GM18867 (cell line): ENCODE measurements at regions not wholly inside any gene's neighbourhood (a gene's known extent, or its start where the extent isn't known, plus 50 kb on each side); places are given as distances from the start of the nearest gene placed in this dataset.

Experiments
- ATAC-seq: cut with Tn5 transposase; IDR thresholded peaks from one replicate; pipeline ENCODE4 v1.9.1; 2021; ENCODE audit warnings: mild to moderate bottlenecking, moderate library complexity; ENCODE audit not compliant: unreplicated experiment

DNA sequence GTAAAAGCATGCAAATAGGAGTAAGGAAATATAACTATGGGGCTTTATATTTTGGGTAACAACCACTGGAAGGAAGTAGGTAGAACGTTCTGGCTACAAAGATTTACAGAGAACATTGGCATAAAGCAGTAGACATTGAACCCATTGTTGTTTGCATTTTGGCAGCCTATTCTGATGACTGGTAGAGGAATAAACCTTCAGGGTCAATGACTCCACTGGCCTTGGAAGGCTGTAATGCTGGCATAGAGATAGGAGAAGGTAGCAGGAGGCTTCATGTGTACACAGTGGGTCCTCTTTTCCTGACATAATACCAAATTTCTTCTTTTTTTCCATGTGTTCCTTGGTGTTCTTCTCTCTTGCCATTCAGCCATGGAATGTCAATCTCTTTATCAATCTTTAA, 462.8 kb upstream of the ZNF462 start:
- ATAC-seq: no peak

DNA sequence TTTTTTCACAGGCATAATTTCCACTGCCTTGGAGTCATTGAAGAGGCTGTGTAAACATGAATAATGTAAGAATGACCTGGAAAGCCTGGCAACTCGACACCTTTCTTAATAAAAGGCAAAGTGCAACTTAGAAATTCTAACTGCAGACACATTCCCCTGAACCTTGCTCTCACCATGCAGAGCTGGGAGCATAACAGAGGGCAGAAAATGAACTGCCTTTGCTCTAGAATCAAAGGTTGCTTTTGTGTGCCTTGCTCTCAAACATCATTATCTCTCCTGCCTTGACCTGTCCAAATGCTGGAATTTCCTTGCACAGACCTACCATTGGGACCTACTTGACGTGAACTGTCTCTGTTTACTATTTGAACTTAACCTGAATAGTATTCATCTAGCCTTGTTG, 462.0 kb upstream of the ZNF462 start:
- no peak for ATAC-seq

DNA sequence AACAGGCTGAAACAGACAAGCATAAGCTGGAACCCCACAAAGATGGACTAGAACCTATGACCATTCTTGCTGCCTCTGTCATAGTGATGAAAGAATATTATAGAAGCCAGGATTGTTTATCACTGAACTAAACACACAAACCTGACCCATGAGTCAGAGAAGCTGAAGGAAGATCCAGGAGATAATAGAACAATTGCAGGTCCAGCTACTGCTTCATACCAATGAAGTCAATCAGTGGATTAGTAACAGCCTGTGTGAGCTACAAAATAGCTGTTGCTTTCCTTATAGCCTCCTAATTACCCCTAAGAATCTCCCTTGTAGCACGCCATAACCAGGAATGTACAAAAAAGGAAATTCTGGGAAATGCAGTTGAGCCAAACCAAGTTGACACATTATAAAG, 459.9 kb upstream of the ZNF462 start:
- no peak for ATAC-seq

DNA sequence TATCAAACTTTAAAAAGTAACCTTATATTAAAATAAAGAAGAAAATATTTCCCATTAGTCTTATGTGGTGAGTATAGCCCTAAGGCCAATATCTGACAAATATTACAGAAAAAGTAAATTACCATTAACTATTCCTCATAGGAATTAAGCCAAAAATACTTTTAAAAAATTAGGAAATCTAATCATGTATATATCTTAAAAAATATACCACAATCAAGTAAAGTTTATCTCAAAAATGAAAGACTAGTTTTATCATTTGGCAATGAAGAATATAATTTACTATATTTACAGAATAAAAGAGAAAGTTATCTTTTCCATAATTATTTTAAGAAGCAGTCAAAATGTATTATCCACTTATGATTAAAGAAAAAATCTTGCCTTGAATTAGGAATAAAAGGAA, 458.8 kb upstream of the ZNF462 start:
- no peak for ATAC-seq

DNA sequence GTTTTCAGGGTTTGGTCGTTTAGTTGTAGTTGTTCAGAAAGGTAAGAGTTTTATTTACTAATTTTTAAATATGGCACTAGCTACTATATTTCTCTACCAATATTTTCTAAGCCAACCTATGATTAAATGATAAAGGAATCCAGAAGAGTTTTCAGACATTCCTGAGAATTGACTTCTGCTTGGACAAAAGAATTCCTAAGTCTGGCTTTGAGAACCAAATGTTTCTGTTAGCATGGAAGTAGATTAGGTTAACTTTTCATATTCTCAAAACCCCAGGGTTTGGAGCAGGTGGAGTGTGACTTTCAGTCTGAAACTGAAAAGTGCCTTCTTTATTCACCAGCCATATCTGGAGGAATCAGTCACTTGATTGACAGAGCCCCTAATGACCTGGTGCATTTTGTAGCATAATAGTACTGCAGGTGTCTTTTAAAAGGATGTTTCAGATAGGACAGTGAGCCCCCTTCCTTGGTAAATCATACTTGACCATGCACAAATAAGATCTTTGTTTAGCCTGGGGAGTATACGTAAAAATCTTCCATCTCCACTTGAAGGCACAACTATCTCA, 457.0 kb upstream of the ZNF462 start:
- no peak for ATAC-seq

DNA sequence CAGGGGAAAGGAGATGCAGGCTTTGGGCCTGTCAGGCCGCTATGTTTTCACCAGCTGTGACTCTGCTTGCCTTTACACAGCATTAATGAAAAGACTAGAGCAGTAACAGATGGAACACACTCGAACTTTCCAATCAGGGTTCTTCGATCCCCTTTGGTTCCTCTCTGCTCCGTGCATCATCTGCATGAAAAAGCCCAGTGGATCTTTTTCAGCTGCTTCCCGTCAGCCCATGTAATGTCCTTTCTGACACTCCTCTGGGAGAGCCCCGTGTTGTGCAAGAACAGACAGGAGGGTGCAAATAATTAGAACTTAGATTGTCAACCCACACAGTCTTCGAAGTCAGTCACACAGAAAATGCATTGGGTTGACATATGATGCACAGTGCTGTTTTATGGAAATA, 448.9 kb upstream of the ZNF462 start:
- no peak for ATAC-seq

DNA sequence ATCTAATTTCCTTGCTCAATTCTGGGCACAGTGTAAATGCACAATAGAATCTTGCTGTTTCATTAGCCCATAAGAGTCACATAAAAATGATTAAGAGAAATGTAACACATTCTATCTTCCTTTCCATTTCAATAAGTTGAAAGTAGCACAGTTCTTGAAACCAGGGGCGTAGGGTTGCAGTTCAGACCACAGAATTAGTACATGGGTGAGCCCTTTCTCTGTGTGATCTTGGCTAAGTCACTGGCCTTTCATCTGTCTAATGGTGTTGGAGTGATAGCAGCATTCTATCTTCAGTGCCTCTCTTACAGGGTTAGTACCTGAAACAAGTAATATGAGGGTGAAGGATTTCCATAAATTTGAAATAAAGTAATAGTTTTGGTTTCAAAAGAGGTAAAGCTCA, 445.3 kb upstream of the ZNF462 start:
- ATAC-seq: peak; percentile 45

DNA sequence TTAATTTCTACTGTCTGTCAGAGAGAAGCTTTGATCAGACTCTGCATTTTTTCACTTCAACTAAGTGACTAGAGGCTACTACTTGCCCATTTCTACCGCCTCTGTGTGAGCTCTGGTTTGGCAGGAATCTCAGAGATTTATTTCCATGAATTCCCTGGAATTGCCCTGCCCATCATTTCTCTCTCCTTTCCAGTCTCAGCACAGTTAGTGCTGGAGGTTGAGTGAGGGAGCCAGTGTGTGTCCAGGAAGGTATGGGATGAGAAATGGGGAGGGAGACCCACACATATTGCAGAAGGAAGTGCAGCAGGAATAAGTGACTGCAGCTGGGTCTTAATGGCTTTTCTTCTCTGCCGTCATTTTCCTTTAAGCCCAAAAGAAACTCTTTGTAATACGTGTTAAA, 443.1 kb upstream of the ZNF462 start:
- ATAC-seq: no peak

DNA sequence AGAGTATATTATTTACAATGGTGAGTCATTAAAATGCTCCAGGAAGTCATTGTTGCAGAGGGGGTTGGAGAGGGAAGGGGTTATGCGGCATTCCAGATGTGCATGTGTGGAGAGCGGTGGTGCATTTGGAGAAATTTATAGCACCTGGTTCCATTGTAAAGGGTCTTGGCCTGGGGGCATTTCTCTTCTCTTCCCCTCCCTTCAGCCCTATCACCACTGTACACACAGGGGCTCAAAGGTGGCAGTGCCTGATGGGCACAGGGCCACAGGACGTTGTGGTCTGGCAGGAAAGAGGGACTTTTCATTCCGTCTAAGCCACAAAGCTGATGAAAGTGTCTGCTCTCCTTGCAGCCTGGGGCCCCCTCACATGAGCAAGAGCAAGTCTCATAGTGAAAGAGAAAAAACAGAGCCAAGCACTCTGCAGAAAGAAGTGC, 442.4 kb upstream of the ZNF462 start:
- ATAC-seq: peak; percentile 72

DNA sequence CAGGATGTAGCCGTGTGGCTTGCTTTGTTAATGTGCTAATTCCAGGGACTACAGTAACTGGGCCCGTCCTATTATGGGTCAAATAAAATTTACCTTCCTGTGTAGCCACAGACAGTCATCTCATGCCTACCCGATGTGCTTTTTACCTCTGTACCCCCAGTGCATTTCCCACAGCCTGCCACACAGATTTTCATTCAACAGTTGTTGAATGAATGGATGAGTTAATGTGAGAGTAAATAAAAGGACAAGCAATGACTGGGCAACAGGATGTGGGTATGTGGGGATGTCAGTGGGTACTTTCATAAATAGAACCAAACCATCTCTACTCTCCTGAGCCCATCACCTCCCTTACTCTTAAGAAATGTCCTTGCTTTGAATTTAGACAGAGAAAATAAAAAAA, 441.2 kb upstream of the ZNF462 start:
- ATAC-seq: peak; percentile 48

DNA sequence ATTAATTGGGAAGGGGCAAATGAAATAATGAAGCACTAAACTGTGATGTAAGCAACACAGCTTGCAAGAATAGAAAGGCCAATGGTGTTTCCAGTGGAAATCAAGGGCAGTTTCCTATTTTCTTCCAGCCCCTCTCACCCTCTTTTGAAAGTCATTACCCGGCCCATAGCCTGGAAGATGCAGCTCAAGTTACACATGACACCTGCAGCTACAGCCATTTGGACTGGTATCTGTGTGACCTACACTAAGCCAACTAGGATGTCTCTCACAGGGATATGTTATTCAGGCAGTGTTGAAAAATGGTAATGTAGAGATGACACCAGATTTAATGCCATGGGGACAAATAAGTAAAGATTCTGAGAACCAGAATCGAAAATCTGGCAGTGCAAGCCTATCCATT, 439.4 kb upstream of the ZNF462 start:
- no peak for ATAC-seq

DNA sequence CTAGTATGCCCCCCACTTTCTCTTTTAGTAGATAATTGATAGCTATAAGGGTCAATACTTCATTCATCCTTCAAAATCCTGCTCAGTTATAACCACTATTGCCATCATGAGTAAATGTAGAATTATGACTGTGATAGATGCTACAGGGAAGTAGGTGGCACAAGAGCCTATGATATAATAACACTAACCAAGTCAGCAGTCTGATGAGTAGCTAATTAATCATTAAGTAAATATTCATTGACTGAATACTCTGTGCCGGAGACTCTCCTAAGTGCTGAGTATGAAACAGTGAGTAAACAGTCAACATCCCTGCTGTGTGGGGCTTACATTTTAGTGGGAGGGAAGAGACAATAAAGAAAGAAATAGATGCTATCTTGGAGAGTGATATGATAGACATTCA, 430.3 kb upstream of the ZNF462 start:
- no peak for ATAC-seq

DNA sequence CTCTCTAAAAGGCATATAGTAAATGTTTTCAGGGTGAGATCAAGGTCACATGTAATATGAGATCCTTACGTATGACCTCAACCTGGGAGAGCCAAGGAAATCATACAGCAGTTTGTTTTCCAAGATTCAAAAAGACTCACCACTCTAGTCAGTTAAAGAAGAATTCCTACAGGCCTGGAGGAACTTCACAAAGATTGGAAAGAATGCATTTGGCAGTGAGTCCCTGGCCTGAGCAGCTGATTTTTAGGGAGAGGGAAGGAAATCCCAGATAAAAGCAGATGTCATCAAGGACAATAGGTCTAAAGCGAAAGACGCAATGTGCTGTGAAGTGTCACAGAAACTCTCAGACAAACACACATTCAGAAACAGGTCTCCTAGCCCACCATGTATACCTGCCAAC, 424.0 kb upstream of the ZNF462 start:
- no peak for ATAC-seq

DNA sequence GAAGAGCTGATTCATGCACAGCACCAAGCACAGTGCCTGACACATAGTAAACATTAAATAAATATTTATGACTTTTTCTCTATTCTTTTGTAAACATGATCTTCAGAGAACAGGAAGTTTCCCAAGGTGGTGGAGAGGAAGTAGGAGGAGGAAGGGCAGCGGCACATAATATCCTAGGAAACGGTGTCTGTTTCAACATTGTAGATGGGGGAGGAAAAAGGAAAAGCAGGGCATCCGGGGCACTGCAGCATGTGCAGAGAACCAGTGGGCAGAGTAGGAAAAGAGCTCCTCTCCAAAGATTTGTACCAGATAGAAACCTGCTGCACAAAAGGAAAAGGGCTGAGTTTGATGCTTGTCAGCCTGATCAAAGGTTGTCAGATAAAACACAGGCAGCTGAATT, 421.7 kb upstream of the ZNF462 start:
- ATAC-seq: no peak

DNA sequence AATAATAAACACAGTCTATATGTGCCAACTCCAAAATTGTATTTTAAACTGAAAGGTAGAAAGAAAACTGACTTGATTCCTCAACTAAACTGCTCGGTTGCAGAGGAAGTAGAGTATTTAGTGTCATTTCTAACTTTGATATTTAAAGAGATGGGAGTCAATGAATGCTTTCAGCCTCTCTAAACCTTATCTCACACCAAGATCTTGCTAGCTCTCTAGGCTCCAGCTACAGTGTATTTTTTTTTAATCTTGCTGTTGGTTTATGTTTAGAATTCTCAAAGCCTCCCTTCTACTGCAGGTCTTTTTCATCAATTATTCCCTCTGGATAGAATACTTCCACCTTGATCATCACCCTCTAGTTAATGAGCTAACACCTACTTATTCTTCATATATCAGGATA, 419.4 kb upstream of the ZNF462 start:
- no peak for ATAC-seq

DNA sequence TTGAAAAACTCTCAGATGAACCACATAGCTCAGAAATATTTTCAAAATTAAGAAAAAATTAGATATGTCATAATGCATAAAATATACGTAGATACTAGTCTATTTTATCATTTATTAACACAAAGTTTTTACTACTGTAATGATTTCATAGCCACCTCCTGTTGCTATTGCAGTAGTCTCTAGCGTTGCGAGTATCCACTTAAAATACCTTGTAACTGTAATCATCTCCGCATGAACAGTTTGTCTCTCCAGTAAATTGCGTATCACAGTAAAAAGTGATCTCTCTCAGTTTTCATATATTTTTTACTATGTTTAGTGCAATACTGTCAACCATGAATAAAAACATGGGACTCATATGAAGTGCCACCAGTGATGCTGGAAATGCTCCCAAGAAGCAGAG, 417.9 kb upstream of the ZNF462 start:
- no peak for ATAC-seq

DNA sequence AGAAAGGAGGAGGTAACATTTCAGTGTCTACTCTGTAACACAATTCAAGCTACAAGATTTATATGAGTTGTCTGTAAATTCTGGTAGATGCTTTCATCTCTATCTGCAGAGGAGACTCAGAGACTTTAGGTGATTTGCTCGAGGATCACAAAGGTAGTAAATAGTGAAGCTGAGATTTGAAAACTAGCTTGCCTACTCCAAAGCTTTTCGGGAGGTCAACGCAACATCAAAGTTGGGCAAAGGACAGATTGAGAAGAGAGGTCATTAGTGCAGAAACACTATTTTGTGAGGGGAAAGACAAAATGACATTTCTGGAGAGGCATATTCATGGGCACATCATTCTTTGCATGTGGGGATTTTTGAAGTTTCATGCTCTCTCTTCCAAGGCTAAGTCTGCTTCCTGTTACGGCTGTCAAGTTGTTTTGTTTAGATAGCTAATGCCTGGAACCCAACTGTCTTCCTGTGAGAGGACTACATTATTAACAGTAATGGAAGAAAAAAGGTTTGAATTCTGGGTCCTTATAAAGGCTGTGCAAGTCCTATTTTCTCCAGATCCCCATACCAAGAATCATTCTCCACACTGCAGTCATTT, 413.5 kb upstream of the ZNF462 start:
- ATAC-seq: no peak

DNA sequence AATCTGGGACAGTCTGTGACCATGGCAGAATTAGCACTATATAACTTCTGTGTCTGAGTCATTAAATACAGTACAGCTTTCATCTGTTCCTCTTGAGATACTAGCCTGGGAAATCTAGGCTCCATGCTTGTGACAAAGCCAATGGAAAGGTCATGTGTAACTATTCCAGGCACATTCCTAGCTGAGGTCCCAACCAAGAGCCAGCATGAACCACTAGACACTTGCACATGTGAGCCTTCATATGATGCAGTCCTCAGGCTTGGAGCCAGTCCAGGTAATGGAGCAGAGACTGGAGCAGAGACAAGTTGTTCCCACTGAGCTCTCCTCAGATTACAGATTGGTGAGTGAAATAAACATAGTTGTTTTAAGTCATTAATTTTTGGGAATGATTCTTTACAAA, 412.4 kb upstream of the ZNF462 start:
- no peak for ATAC-seq

DNA sequence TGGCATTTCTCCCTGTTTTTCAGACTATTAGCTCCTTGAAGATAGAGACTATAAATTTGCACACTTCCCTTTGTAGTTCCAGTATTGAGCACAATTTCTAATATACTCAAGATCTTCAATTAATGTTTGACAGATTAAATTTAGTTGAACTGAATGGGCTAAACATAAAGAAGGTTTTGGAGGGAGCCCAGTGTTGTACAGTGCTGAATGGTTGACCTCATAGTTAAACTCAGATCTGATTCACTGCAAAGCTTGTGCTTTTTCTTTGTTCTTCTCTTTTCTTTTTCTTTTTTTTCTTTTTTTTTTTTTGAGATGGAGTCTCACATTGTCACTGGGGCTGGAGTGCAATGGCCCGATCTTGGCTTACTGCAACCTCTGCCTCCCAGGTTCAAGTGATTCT, 411.7 kb upstream of the ZNF462 start:
- ATAC-seq: no peak

DNA sequence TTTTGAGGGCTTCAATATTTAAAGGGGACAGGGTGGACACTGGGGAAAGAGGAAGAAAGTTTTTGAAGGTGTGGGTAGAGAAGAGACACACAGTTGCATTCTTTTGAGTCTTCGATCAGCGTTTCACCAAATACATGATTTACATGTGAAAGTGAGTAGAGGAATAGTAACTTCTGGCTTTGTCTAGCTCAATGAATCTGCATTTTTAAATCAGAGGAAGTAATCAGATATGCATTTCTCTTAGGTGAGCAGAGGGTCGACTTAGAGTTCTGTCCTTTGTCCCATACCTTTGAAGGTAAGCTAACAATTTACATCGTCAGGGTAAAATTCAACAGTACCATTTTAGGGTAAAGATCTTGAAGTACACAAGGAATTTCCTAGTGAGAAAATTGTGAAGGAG, 406.4 kb upstream of the ZNF462 start:
- ATAC-seq: no peak

DNA sequence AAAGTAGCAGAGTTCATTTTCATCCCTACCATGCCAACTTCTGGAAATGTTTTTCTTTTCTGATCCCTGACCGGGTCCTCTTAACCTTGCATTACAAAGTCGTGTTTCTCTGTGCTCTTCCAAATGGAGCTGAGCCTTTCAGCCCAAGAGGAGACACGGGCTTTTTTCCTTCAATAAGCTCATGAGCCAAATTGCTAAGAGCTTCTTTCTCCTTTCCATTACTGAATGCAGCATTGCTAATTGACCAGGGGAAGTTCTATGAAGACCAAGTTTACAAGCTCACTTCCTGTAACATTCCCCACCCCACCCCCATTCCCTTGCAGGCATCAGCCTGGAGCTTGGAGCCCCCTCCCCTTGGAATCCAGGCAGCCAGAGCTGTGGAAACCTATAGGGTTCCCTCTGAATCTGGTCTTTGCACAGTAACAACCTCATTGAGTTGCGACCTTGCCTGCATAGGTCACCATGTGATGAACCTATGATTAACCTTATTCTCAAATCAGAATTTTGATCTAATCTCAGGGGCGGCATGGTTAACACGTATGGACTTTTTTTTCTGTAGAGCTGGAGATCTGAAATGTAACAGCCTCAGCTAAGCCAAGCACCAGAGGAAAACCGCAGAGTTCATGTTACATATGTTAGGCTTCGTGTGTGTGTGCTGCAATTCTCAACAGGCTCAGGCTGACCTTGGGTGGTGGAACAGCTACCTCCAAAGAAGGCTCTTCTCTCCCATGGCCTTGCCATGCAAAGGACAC, 395.7 kb upstream of the ZNF462 start:
- no peak for ATAC-seq

DNA sequence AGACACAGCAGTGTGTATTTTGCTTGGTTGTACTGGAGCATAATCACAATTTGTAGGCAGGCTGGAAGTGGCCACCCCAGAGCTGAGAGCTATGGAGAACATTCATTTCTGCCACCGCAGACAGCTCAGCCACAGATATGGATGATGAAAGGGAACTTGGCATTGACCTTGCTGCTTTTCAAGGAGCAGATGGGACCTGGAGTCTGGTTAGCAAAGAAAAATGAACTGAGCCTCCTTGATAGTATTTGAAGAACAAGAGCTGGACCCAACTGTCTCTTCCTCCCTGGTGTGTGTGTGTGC, 395.2 kb upstream of the ZNF462 start:
- no peak for ATAC-seq

DNA sequence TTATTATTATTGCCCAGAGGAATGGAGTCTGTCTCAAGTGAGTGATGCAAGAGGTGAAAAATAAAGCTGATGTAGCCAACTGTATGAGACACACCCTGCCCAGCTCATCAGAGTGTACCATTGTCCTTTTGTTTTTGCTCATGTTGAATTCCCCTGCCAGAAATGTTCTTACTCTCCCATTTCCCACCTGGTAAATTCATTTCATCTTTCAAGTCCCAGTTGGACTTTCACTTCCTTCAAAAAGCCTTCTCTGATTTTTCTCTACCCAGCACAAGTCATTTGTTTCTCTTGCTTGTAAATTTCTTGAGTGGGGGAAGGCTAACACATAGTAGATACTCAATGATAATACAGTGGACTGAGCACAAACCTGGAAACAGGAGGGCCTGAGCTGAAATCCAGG, 394.5 kb upstream of the ZNF462 start:
- no peak for ATAC-seq
